ENCODE measurements at regions not wholly inside any gene's neighbourhood (a gene's known extent, or its start where the extent isn't known, plus 50 kb on each side); places are given as distances from the start of the nearest gene placed in this dataset.

- Histone ChIP-seq H3K27me3 (ENCODE audit: control insufficient read depth, insufficient read depth, low read length) (no peaks in the 10 kb centered on the region), H3K27ac (ENCODE audit: low read length) (no peak overlapping the region), H3K9me3 (ENCODE audit: control insufficient read depth, insufficient read depth, low read depth, low read length) (no peaks in the 10 kb centered on the region), H3K4me3 (ENCODE audit: low read depth in 2 of 2, low read length in 2 of 2) (no peak overlapping the region), H3K36me3 (ENCODE audit: control insufficient read depth, insufficient read depth, low read length) (no peaks in the 10 kb centered on the region), H3K4me1 (ENCODE audit: control insufficient read depth, insufficient read depth, low read length) (no peaks in the 10 kb centered on the region)
- BruUV-seq (replicated peaks): no TSS peak
- DNase-seq (ENCODE audit: low read depth, low spot score) (no peak), ATAC-seq (no peak)
- CTCF ChIA-PET: no interaction called here
- POLR2A ChIA-PET: no interaction called here
- no peak for TF ChIP-seq REST (IDR thresholded peaks at IDR 0.05; ENCODE audit: insufficient read depth in 1 of 2, low read depth in 2 of 2, low read length in 1 of 2)
- TF ChIP-seq TCF7L2 (IDR thresholded peaks at IDR 0.05; ENCODE audit: low read depth, low read length): no peak
- TF ChIP-seq, protein P1, sequence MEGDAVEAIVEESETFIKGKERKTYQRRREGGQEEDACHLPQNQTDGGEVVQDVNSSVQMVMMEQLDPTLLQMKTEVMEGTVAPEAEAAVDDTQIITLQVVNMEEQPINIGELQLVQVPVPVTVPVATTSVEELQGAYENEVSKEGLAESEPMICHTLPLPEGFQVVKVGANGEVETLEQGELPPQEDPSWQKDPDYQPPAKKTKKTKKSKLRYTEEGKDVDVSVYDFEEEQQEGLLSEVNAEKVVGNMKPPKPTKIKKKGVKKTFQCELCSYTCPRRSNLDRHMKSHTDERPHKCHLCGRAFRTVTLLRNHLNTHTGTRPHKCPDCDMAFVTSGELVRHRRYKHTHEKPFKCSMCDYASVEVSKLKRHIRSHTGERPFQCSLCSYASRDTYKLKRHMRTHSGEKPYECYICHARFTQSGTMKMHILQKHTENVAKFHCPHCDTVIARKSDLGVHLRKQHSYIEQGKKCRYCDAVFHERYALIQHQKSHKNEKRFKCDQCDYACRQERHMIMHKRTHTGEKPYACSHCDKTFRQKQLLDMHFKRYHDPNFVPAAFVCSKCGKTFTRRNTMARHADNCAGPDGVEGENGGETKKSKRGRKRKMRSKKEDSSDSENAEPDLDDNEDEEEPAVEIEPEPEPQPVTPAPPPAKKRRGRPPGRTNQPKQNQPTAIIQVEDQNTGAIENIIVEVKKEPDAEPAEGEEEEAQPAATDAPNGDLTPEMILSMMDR (IDR thresholded peaks at IDR 0.05): no peak
- no peak for TF ChIP-seq SIN3A (IDR thresholded peaks at IDR 0.05; ENCODE audit: borderline replicate concordance, insufficient read depth, low read depth, low read length)
- intact Hi-C loops (cut with micrococcal nuclease; ENCODE audit: unreplicated experiment) (no loop called here), in situ Hi-C loops (cut with HindIII; ENCODE audit: low pct_unique_long_range_greater_than_20kb, low sequenced_read_pairs) (no loop called here)
These were observed 259.9 kb upstream of the FMN2 start for GRCh38 chr1:239831577-239832355.

- DNase-seq (ENCODE audit: low read depth, low spot score) (no peak), ATAC-seq (no peak)
- no peak overlapping the region for H3K4me3 ChIP-seq (ENCODE audit: low read depth in 2 of 2, low read length in 2 of 2)
- TF ChIP-seq POLR2AphosphoS5 (IDR thresholded peaks at IDR 0.05; ENCODE audit: low read depth, low read length): no peak
- TF ChIP-seq SIN3A (IDR thresholded peaks at IDR 0.05; ENCODE audit: borderline replicate concordance, insufficient read depth, low read depth, low read length): no peak
- TF ChIP-seq, protein P1 (IDR thresholded peaks at IDR 0.05): no peak
- no peak for TF ChIP-seq REST (IDR thresholded peaks at IDR 0.05; ENCODE audit: insufficient read depth in 1 of 2, low read depth in 2 of 2, low read length in 1 of 2)
- TF ChIP-seq TCF7L2 (IDR thresholded peaks at IDR 0.05; ENCODE audit: low read depth, low read length): no peak
- no peaks in the 10 kb centered on the region for H3K36me3 ChIP-seq (ENCODE audit: control insufficient read depth, insufficient read depth, low read length)
- H3K27ac ChIP-seq (ENCODE audit: low read length): no peak overlapping the region
- intact Hi-C loops (cut with micrococcal nuclease; ENCODE audit: unreplicated experiment): no loop called here
- in situ Hi-C loops (cut with HindIII; ENCODE audit: low pct_unique_long_range_greater_than_20kb, low sequenced_read_pairs): no loop called here
- POLR2A ChIA-PET: no interaction called here
- no peaks in the 10 kb centered on the region for H3K27me3 ChIP-seq (ENCODE audit: control insufficient read depth, insufficient read depth, low read length)
- CTCF ChIA-PET: no interaction called here
- H3K4me1 ChIP-seq (ENCODE audit: control insufficient read depth, insufficient read depth, low read length): no peaks in the 10 kb centered on the region
- no TSS peak for BruUV-seq (replicated peaks)
- no peaks in the 10 kb centered on the region for H3K9me3 ChIP-seq (ENCODE audit: control insufficient read depth, insufficient read depth, low read depth, low read length)
These were observed 258.0 kb upstream of the FMN2 start for GRCh38 chr1:239833723-239834122.
